ENCODE measurements at regions not wholly inside any gene's neighbourhood (a gene's known extent, or its start where the extent isn't known, plus 50 kb on each side); places are given as distances from the start of the nearest gene placed in this dataset.
A peak's percentile ranks its signal among the peaks of the same experiment; 100 is the strongest.

GRCh38 chr14:41235466-41235865 lies 371.2 kb upstream of the LRFN5 start:
- peak overlapping the region in 1 of 7 donors; percentile 19 for H3K27ac Mint-ChIP-seq
- no peak overlapping the region for H3K9ac ChIP-seq (ENCODE audit: insufficient read depth, low read length, poor library complexity, severe bottlenecking)
- TF ChIP-seq, protein P1, sequence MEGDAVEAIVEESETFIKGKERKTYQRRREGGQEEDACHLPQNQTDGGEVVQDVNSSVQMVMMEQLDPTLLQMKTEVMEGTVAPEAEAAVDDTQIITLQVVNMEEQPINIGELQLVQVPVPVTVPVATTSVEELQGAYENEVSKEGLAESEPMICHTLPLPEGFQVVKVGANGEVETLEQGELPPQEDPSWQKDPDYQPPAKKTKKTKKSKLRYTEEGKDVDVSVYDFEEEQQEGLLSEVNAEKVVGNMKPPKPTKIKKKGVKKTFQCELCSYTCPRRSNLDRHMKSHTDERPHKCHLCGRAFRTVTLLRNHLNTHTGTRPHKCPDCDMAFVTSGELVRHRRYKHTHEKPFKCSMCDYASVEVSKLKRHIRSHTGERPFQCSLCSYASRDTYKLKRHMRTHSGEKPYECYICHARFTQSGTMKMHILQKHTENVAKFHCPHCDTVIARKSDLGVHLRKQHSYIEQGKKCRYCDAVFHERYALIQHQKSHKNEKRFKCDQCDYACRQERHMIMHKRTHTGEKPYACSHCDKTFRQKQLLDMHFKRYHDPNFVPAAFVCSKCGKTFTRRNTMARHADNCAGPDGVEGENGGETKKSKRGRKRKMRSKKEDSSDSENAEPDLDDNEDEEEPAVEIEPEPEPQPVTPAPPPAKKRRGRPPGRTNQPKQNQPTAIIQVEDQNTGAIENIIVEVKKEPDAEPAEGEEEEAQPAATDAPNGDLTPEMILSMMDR (IDR thresholded peaks at IDR 0.05), result no peak
- no peaks in the 10 kb centered on the region for H4K20me1 ChIP-seq (ENCODE audit: insufficient read depth, low read length)
- no peaks in the 10 kb centered on the region for H3K79me2 ChIP-seq (ENCODE audit: insufficient read depth, low read length)
- no peak overlapping the region for H3K4me3 Mint-ChIP-seq
- H3K4me2 ChIP-seq (replicated peaks; ENCODE audit: extremely low read depth, low read length, poor library complexity, severe bottlenecking), result no peak overlapping the region
- H2AFZ ChIP-seq (ENCODE audit: insufficient read depth, low read depth, low read length, poor library complexity, severe bottlenecking), result no peak overlapping the region
- no peak overlapping the region for H3K4me3 ChIP-seq (replicated peaks in 1 of 3; ENCODE audit: low read depth in 2 of 3, low read length in 3 of 3)
- peaks cover 0 to 3% (median 0%) of the 10 kb centered on the region in 3 donors for H3K27me3 Mint-ChIP-seq (ENCODE audit: low read depth in 3 of 3)
- H3K4me1 ChIP-seq (ENCODE audit: control insufficient read depth in 1 of 2, insufficient read depth in 2 of 2, low read length in 2 of 2), result no peaks in the 10 kb centered on the region
- intact Hi-C loops (cut with micrococcal nuclease), result no loop called here
- H3K36me3 Mint-ChIP-seq, result no peaks in the 10 kb centered on the region
- 93% methylated on average over 4 of the region's 5 CpGs for WGBS (ENCODE audit: insufficient coverage)
- no peaks in the 10 kb centered on the region for H3K27me3 ChIP-seq (ENCODE audit: control insufficient read depth in 2 of 2, insufficient read depth in 2 of 2, low read length in 2 of 2)
- no peak for DNase-seq
- peaks cover 3 to 10% of the 10 kb centered on the region in 2 donors for H3K9me3 ChIP-seq (replicated peaks in 1 of 2; ENCODE audit: control insufficient read depth in 1 of 2, insufficient read depth in 1 of 2, low read length in 2 of 2)
- H3K4me1 Mint-ChIP-seq, result no peaks in the 10 kb centered on the region
- H3K36me3 ChIP-seq (replicated peaks in 1 of 2; ENCODE audit: control insufficient read depth in 1 of 2, insufficient read depth in 2 of 2, low read length in 2 of 2), result no peaks in the 10 kb centered on the region
- peaks cover 0 to 5% (median 0%) of the 10 kb centered on the region in 7 donors for H3K9me3 Mint-ChIP-seq
- H3K27ac ChIP-seq (ENCODE audit: low read depth in 1 of 2, low read length in 2 of 2), result no peak overlapping the region

GRCh38 chr14:41230683-41231082 lies 376.0 kb upstream of the LRFN5 start:
- no peaks in the 10 kb centered on the region for H3K79me2 ChIP-seq (ENCODE audit: insufficient read depth, low read length)
- H3K9me3 ChIP-seq (replicated peaks in 1 of 2; ENCODE audit: control insufficient read depth in 1 of 2, insufficient read depth in 1 of 2, low read length in 2 of 2), result peaks cover 3% of the 10 kb centered on the region in 2 donors
- WGBS (ENCODE audit: insufficient coverage), result no CpG with 5 or more reads among the region's 2 CpGs
- no peak overlapping the region for H3K27ac ChIP-seq (ENCODE audit: low read depth in 1 of 2, low read length in 2 of 2)
- H2AFZ ChIP-seq (ENCODE audit: insufficient read depth, low read depth, low read length, poor library complexity, severe bottlenecking), result no peak overlapping the region
- Mint-ChIP-seq H3K4me3 (no peak overlapping the region), H3K36me3 (no peaks in the 10 kb centered on the region), H3K4me1 (no peaks in the 10 kb centered on the region), H3K27me3 (ENCODE audit: low read depth in 3 of 3) (no peaks in the 10 kb centered on the region), H3K27ac (no peak overlapping the region), H3K9me3 (peaks cover 0 to 5% (median 0%) of the 10 kb centered on the region in 7 donors)
- no peak overlapping the region for H3K9ac ChIP-seq (ENCODE audit: insufficient read depth, low read length, poor library complexity, severe bottlenecking)
- TF ChIP-seq, protein P1 (IDR thresholded peaks at IDR 0.05), result no peak
- H3K27me3 ChIP-seq (ENCODE audit: control insufficient read depth in 2 of 2, insufficient read depth in 2 of 2, low read length in 2 of 2), result no peaks in the 10 kb centered on the region
- intact Hi-C loops (cut with micrococcal nuclease), result no loop called here
- no peaks in the 10 kb centered on the region for H3K4me1 ChIP-seq (ENCODE audit: control insufficient read depth in 1 of 2, insufficient read depth in 2 of 2, low read length in 2 of 2)
- no peak for DNase-seq
- H3K36me3 ChIP-seq (replicated peaks in 1 of 2; ENCODE audit: control insufficient read depth in 1 of 2, insufficient read depth in 2 of 2, low read length in 2 of 2), result no peaks in the 10 kb centered on the region
- no peak overlapping the region for H3K4me2 ChIP-seq (replicated peaks; ENCODE audit: extremely low read depth, low read length, poor library complexity, severe bottlenecking)
- H4K20me1 ChIP-seq (ENCODE audit: insufficient read depth, low read length), result no peaks in the 10 kb centered on the region
- H3K4me3 ChIP-seq (replicated peaks in 1 of 3; ENCODE audit: low read depth in 2 of 3, low read length in 3 of 3), result no peak overlapping the region
